Endothelial cell of umbilical vein (primary cell): ENCODE measurements at regions not wholly inside any gene's neighbourhood (a gene's known extent, or its start where the extent isn't known, plus 50 kb on each side); places are given as distances from the start of the nearest gene placed in this dataset.

Source experiments
- BruUV-seq: library from RNA; stranded (reverse); fragments of 400-500 nt; replicated peaks from 2 replicates; lab custom pipeline; 2021; lab: Mats Ljungman, UMichigan
- CTCF ChIA-PET: fragments of 300-600, 350-600 bp; sonication (Branson Sonifier 250); formaldehyde crosslinking; loops from one replicate; lab custom pipeline; 2021; ENCODE audit warnings: antibody characterized with exemption, inconsistent platforms; lab: Charles Lee
- POLR2A ChIA-PET: fragments of 300-600, 350-600 bp; sonication (Branson Sonifier 250); formaldehyde crosslinking; loops from one replicate; lab custom pipeline; 2021; ENCODE audit warnings: antibody characterized with exemption, inconsistent platforms; lab: Charles Lee
- DNase-seq: peaks from one replicate; pipeline ENCODE4 v3.0.0-alpha.2; 2011; ENCODE audit warnings: low read depth, low spot score
- FAIRE-seq: peaks from 2 replicates; lab custom pipeline; 2011; peaks lifted over from hg19 to GRCh38; lab: Jason Lieb, UNC
- H2AFZ ChIP-seq: 2 replicates; pipeline ENCODE4 v1.6.0; 2012; ENCODE audit warnings: low read depth, low read length, control low read depth, inconsistent platforms
- H3K27ac ChIP-seq: 2 replicates; pipeline ENCODE4 v1.5.1; 2011; ENCODE audit warnings: low read depth, mild to moderate bottlenecking, control low read depth, low read length, moderate library complexity; ENCODE audit not compliant: insufficient read depth
- H3K27me3 ChIP-seq, 2 experiments: 2 replicates each; pipeline versions ENCODE4 v1.6.0 to v1.6.1; 2011; ENCODE audit warnings: low read length in 2 of 2, mixed read lengths in 1 of 2; ENCODE audit not compliant: control insufficient read depth in 2 of 2, insufficient read depth in 2 of 2
- H3K36me3 ChIP-seq, 2 experiments: 2 replicates in 1 of 2; 3 replicates in 1 of 2; pipeline ENCODE4 v1.5.1; 2011; ENCODE audit warnings: low read length in 2 of 2, mild to moderate bottlenecking in 1 of 2, moderate library complexity in 1 of 2; ENCODE audit not compliant: control insufficient read depth in 2 of 2, insufficient read depth in 2 of 2; ENCODE audit errors: extremely low read depth in 1 of 2
- H3K4me1 ChIP-seq: 3 replicates; pipeline ENCODE4 v1.5.1; 2011; ENCODE audit warnings: mild to moderate bottlenecking, low read length; ENCODE audit not compliant: control insufficient read depth, insufficient read depth; ENCODE audit errors: extremely low read depth
- H3K4me2 ChIP-seq: 2 replicates; pipeline ENCODE4 v1.6.1; 2011; ENCODE audit warnings: low read length, control low read depth, mixed read lengths; ENCODE audit not compliant: insufficient read depth
- H3K4me3 ChIP-seq, 3 experiments: fragments of 200-600 bp in 1 of 3; sonication (generic), shearing (Covaris generic) in 1 of 3; replicated peaks in 1 of 3; 2 replicates each; pipeline ENCODE4 v1.5.1; 2011 to 2016; ENCODE audit warnings: control low read depth in 3 of 3, low read length in 3 of 3, mild to moderate bottlenecking in 2 of 3, inconsistent platforms in 1 of 3, low read depth in 1 of 3, moderate library complexity in 1 of 3; ENCODE audit not compliant: insufficient read depth in 1 of 3
- H3K79me2 ChIP-seq: 2 replicates; pipeline ENCODE4 v1.6.0; 2012; ENCODE audit warnings: low read length, inconsistent platforms; ENCODE audit not compliant: control insufficient read depth, insufficient read depth
- H3K9ac ChIP-seq: replicated peaks from 2 replicates; pipeline ENCODE3; 2011; ENCODE audit warnings: low read length, control low read depth; ENCODE audit not compliant: insufficient read depth; ENCODE audit errors: extremely low read depth
- H3K9me1 ChIP-seq: replicated peaks from 3 replicates; pipeline ENCODE4 v1.6.0; 2011; ENCODE audit warnings: mild to moderate bottlenecking, low read length; ENCODE audit not compliant: control insufficient read depth, insufficient read depth; ENCODE audit errors: extremely low read depth
- H3K9me3 ChIP-seq: replicated peaks from 2 replicates; pipeline ENCODE4 v1.5.1; 2012; ENCODE audit warnings: low read length, inconsistent platforms; ENCODE audit not compliant: control insufficient read depth, insufficient read depth
- H4K20me1 ChIP-seq: replicated peaks from 2 replicates; pipeline ENCODE3; 2011; ENCODE audit warnings: mild to moderate bottlenecking, low read length; ENCODE audit not compliant: control insufficient read depth, insufficient read depth; ENCODE audit errors: extremely low read depth
- CTCF ChIP-seq, 2 donors: IDR thresholded peaks; 1 replicate in 1 of 2; 2 replicates in 1 of 2; pipeline ENCODE4 v1.5.1; 2011; ENCODE audit warnings: low read length in 2 of 2, mild to moderate bottlenecking in 2 of 2, moderate library complexity in 2 of 2, control low read depth in 1 of 2, inconsistent platforms in 1 of 2, low read depth in 1 of 2; ENCODE audit not compliant: insufficient read depth in 1 of 2; ENCODE audit errors: extremely low read depth in 1 of 2
- EZH2 ChIP-seq: IDR thresholded peaks from 2 replicates; pipeline ENCODE4 v1.6.1; 2012; ENCODE audit warnings: borderline replicate concordance, low read depth, mild to moderate bottlenecking, moderate library complexity, low read length, inconsistent platforms; ENCODE audit not compliant: severe bottlenecking
- FOS ChIP-seq: IDR thresholded peaks from 2 replicates; pipeline ENCODE4 v1.6.1; 2011; ENCODE audit warnings: mild to moderate bottlenecking, low read length, moderate library complexity, borderline replicate concordance; ENCODE audit not compliant: insufficient read depth
- GATA2 ChIP-seq: IDR thresholded peaks from 2 replicates; pipeline ENCODE4 v1.7.0; 2011; ENCODE audit warnings: low read depth, mild to moderate bottlenecking, moderate library complexity, mixed read lengths, low read length; ENCODE audit not compliant: insufficient read length, insufficient read depth
- JUN ChIP-seq: IDR thresholded peaks from 2 replicates; pipeline ENCODE4 v1.6.1; 2011; ENCODE audit warnings: borderline replicate concordance, low read depth; ENCODE audit not compliant: insufficient read length, insufficient read depth
- MAX ChIP-seq: IDR thresholded peaks from 2 replicates; pipeline ENCODE4 v1.6.1; 2011; ENCODE audit not compliant: insufficient read depth, insufficient read length
- MYC ChIP-seq: IDR thresholded peaks from one replicate; pipeline ENCODE4 v1.6.1; 2011; ENCODE audit warnings: mild to moderate bottlenecking, low read depth, low read length
- POLR2A ChIP-seq: IDR thresholded peaks from 2 replicates; pipeline ENCODE4 v1.6.1; 2012; ENCODE audit warnings: low read depth, mild to moderate bottlenecking, control low read depth, low read length
- POLR2AphosphoS5 ChIP-seq: IDR thresholded peaks from 2 replicates; pipeline ENCODE4 v1.6.1; 2012; ENCODE audit warnings: low read depth, mild to moderate bottlenecking, control low read depth, low read length, moderate library complexity; ENCODE audit not compliant: insufficient read depth
- dilution Hi-C: fragments of 300-500 bp; cut with MboI; formaldehyde crosslinking; loops from one replicate; pipeline ENCODE4 v1.15.0; 2019; ENCODE audit warnings: low sequenced_read_pairs; ENCODE audit not compliant: extremely low pct_ligation_motif_present
- intact Hi-C: fragments of 100-400 bp; cut with micrococcal nuclease; formaldehyde crosslinking; loops from one replicate; pipeline ENCODE4 v1.10.0; 2022

- BruUV-seq = no TSS peak
- intact Hi-C loops (no loop called here), dilution Hi-C loops (no loop called here)
- FAIRE-seq (no peak), DNase-seq (no peak)
- H3K4me3 ChIP-seq = no peak overlapping the region
- POLR2A ChIA-PET = no interaction called here
- H3K79me2 ChIP-seq = no peaks in the 10 kb centered on the region
- H3K27me3 ChIP-seq = no peaks in the 10 kb centered on the region
- H4K20me1 ChIP-seq = no peaks in the 10 kb centered on the region
- H2AFZ ChIP-seq = no peak overlapping the region
- CTCF ChIA-PET = no interaction called here
- no peak overlapping the region for H3K9ac ChIP-seq
- no peak overlapping the region for H3K4me2 ChIP-seq
- H3K9me1 ChIP-seq = no peaks in the 10 kb centered on the region
- TF ChIP-seq MAX (no peak), GATA2 (no peak), POLR2A (no peak), FOS (no peak), POLR2AphosphoS5 (no peak), MYC (no peak)
- H3K27ac ChIP-seq = no peak overlapping the region
- no peaks in the 10 kb centered on the region for H3K9me3 ChIP-seq
- no peaks in the 10 kb centered on the region for H3K4me1 ChIP-seq
- H3K36me3 ChIP-seq = no peaks in the 10 kb centered on the region
Observed at GRCh38 chr1:177368255-177368654, 197.5 kb downstream of the BRINP2 start.

GRCh38 chr1:177366091-177366490 is 195.3 kb downstream of the BRINP2 start:
- BruUV-seq = no TSS peak
- Histone ChIP-seq H3K36me3 (no peaks in the 10 kb centered on the region), H3K4me3 (no peak overlapping the region), H3K27ac (no peak overlapping the region), H3K4me1 (no peaks in the 10 kb centered on the region), H4K20me1 (no peaks in the 10 kb centered on the region), H3K79me2 (no peaks in the 10 kb centered on the region), H3K4me2 (no peak overlapping the region), H3K27me3 (no peaks in the 10 kb centered on the region), H3K9ac (no peak overlapping the region), H3K9me1 (no peaks in the 10 kb centered on the region), H2AFZ (no peak overlapping the region), H3K9me3 (no peaks in the 10 kb centered on the region)
- DNase-seq = no peak
- POLR2A ChIA-PET = no interaction called here
- dilution Hi-C loops = no loop called here
- TF ChIP-seq JUN (no peak), POLR2AphosphoS5 (no peak), EZH2 (no peak), CTCF (IDR thresholded peaks at IDR 0.05; ENCODE audit: extremely low read depth in 1 of 2, insufficient read depth in 1 of 2, low read depth in 1 of 2, low read length in 2 of 2) (no peak), FOS (no peak), MYC (no peak), POLR2A (no peak), MAX (no peak), GATA2 (no peak)
- no peak for FAIRE-seq
- intact Hi-C loops = no loop called here
- CTCF ChIA-PET = no interaction called here
